ENCODE measurements at regions not wholly inside any gene's neighbourhood (a gene's known extent, or its start where the extent isn't known, plus 50 kb on each side); places are given as distances from the start of the nearest gene placed in this dataset.

- DNase-seq (ENCODE audit: low read depth in 1 of 2, low spot score in 1 of 2): no peak
Measured at GRCh38 chr21:28256837-28257236, 735.8 kb downstream of the LTN1 start.

- DNase-seq (ENCODE audit: low read depth in 1 of 2, low spot score in 1 of 2): no peak
Measured at GRCh38 chr21:28256420-28256831, 736.3 kb downstream of the LTN1 start.

- DNase-seq (ENCODE audit: low read depth in 1 of 2, low spot score in 1 of 2): no peak
Measured at GRCh38 chr21:28253961-28254360, 738.7 kb downstream of the LTN1 start.

- DNase-seq (ENCODE audit: low read depth in 1 of 2, low spot score in 1 of 2): no peak
Measured at GRCh38 chr21:28253338-28253737, 739.3 kb downstream of the LTN1 start.

GRCh38 chr21:28252928-28253327 is 739.7 kb downstream of the LTN1 start:
- no peak for DNase-seq (ENCODE audit: low read depth in 1 of 2, low spot score in 1 of 2)

GRCh38 chr21:28250946-28251345 is 741.7 kb downstream of the LTN1 start:
- DNase-seq (ENCODE audit: low read depth in 1 of 2, low spot score in 1 of 2): no peak

GRCh38 chr21:28247454-28248020 is 745.1 kb downstream of the LTN1 start:
- DNase-seq (ENCODE audit: low read depth in 1 of 2, low spot score in 1 of 2): no peak

GRCh38 chr21:28240586-28240985 is 752.1 kb downstream of the LTN1 start:
- DNase-seq (ENCODE audit: low read depth in 1 of 2, low spot score in 1 of 2): no peak

GRCh38 chr21:28239340-28239739 is 753.3 kb downstream of the LTN1 start:
- DNase-seq (ENCODE audit: low read depth in 1 of 2, low spot score in 1 of 2): no peak

- no peak for DNase-seq (ENCODE audit: low read depth in 1 of 2, low spot score in 1 of 2)
Measured at GRCh38 chr21:28237661-28238060, 755.0 kb downstream of the LTN1 start.

- DNase-seq (ENCODE audit: low read depth in 1 of 2, low spot score in 1 of 2): no peak
Measured at GRCh38 chr21:28235169-28235895, 757.3 kb downstream of the LTN1 start.

- no peak for DNase-seq (ENCODE audit: low read depth in 1 of 2, low spot score in 1 of 2)
Measured at GRCh38 chr21:28234326-28234725, 758.4 kb downstream of the LTN1 start.

- DNase-seq (ENCODE audit: low read depth in 1 of 2, low spot score in 1 of 2): no peak
Measured at GRCh38 chr21:28233536-28234220, 759.0 kb downstream of the LTN1 start.

- no peak for DNase-seq (ENCODE audit: low read depth in 1 of 2, low spot score in 1 of 2)
Measured at GRCh38 chr21:28230559-28230958, 762.1 kb downstream of the LTN1 start.

GRCh38 chr21:28229814-28230213 is 762.9 kb downstream of the LTN1 start:
- DNase-seq (ENCODE audit: low read depth in 1 of 2, low spot score in 1 of 2): no peak

- DNase-seq (ENCODE audit: low read depth in 1 of 2, low spot score in 1 of 2): no peak
Measured at GRCh38 chr21:28228636-28228995, 764.1 kb downstream of the LTN1 start.

GRCh38 chr21:28227881-28228635 is 764.6 kb downstream of the LTN1 start:
- DNase-seq (ENCODE audit: low read depth in 1 of 2, low spot score in 1 of 2): no peak

- DNase-seq (ENCODE audit: low read depth in 1 of 2, low spot score in 1 of 2): no peak
Measured at GRCh38 chr21:28226563-28226962, 766.1 kb downstream of the LTN1 start.

- no peak for DNase-seq (ENCODE audit: low read depth in 1 of 2, low spot score in 1 of 2)
Measured at GRCh38 chr21:28224191-28224726, 768.4 kb downstream of the LTN1 start.

GRCh38 chr21:28221984-28222383 is 770.7 kb downstream of the LTN1 start:
- no peak for DNase-seq (ENCODE audit: low read depth in 1 of 2, low spot score in 1 of 2)

- DNase-seq (ENCODE audit: low read depth in 1 of 2, low spot score in 1 of 2): no peak
Measured at GRCh38 chr21:28220680-28221079, 772.0 kb downstream of the LTN1 start.
